ENCODE measurements at regions not wholly inside any gene's neighbourhood (a gene's known extent, or its start where the extent isn't known, plus 50 kb on each side); places are given as distances from the start of the nearest gene placed in this dataset.
"Not testable (repeated sequence)": the region's sequence is repeated elsewhere in the genome, so short reads cannot be mapped to it uniquely, and the experiment has no call there.

- H3K4me3 ChIP-seq (ENCODE audit: low read depth, low read length): no peak overlapping the region
- DNase-seq (ENCODE audit: low read depth): peak; percentile 57
Measured at GRCh38 chr12:58420503-58420902, 479.1 kb downstream of the ATP23 start.

GRCh38 chr12:58421990-58422389 lies 480.6 kb downstream of the ATP23 start:
- H3K4me3 ChIP-seq (ENCODE audit: low read depth, low read length): no peak overlapping the region
- DNase-seq (ENCODE audit: low read depth): no peak
- TF ChIP-seq CTCF (IDR thresholded peaks at IDR 0.05; ENCODE audit: insufficient read depth, low read depth, low read length): no peak

More at GRCh38 chr12:58420503-58420902, 479.1 kb downstream of the ATP23 start:
- no peak for TF ChIP-seq CTCF (IDR thresholded peaks at IDR 0.05; ENCODE audit: insufficient read depth, low read depth, low read length)

GRCh38 chr12:58424735-58425392 lies 483.5 kb downstream of the ATP23 start:
- peak; percentile 34 for DNase-seq (ENCODE audit: low read depth)
- no peak for TF ChIP-seq CTCF (IDR thresholded peaks at IDR 0.05; ENCODE audit: insufficient read depth, low read depth, low read length)
- H3K4me3 ChIP-seq (ENCODE audit: low read depth, low read length): no peak overlapping the region

GRCh38 chr12:58425481-58426392 lies 484.4 kb downstream of the ATP23 start:
- peak overlapping the region; percentile 18 for H3K4me3 ChIP-seq (ENCODE audit: low read depth, low read length)
- peak; percentile 94 for DNase-seq (ENCODE audit: low read depth)
- TF ChIP-seq CTCF (IDR thresholded peaks at IDR 0.05; ENCODE audit: insufficient read depth, low read depth, low read length): no peak

- not testable (repeated sequence) for H3K4me3 ChIP-seq (ENCODE audit: low read depth, low read length); DNase-seq (ENCODE audit: low read depth)
Measured at GRCh38 chr12:58426437-58426836, 485.1 kb downstream of the ATP23 start.

GRCh38 chr12:58433959-58434358 lies 486.3 kb downstream of the LRIG3 start:
- DNase-seq (ENCODE audit: low read depth): peak; percentile 73
- H3K4me3 ChIP-seq (ENCODE audit: low read depth, low read length): no peak overlapping the region
- no peak for TF ChIP-seq CTCF (IDR thresholded peaks at IDR 0.05; ENCODE audit: insufficient read depth, low read depth, low read length)

- H3K4me3 ChIP-seq (ENCODE audit: low read depth, low read length): no peak overlapping the region
- DNase-seq (ENCODE audit: low read depth): no peak
- TF ChIP-seq CTCF (IDR thresholded peaks at IDR 0.05; ENCODE audit: insufficient read depth, low read depth, low read length): no peak
Measured at GRCh38 chr12:58434726-58435125, 485.6 kb downstream of the LRIG3 start.

Measured in fibroblast of villous mesenchyme (primary cell).